B cell (primary cell): ENCODE measurements at regions not wholly inside any gene's neighbourhood (a gene's known extent, or its start where the extent isn't known, plus 50 kb on each side); places are given as distances from the start of the nearest gene placed in this dataset.

Experiments
- ATAC-seq: fragments of 200-7000 bp; cut with Tn5 transposase; one replicate; pipeline ENCODE4 v1.10.0; 2021; ENCODE audit warnings: low read depth, mild to moderate bottlenecking, moderate number of reproducible peaks, moderate library complexity
- CTCF ChIA-PET: fragments of 350-600 bp; sonication (Branson Sonifier 250); formaldehyde crosslinking; loops from one replicate; lab custom pipeline; 2021; ENCODE audit warnings: antibody characterized with exemption, inconsistent platforms; lab: Charles Lee
- POLR2A ChIA-PET: fragments of 350-600 bp; sonication (Branson Sonifier 250); formaldehyde crosslinking; loops from one replicate; lab custom pipeline; 2021; ENCODE audit warnings: antibody characterized with exemption; lab: Charles Lee
- DNase-seq: peaks from one replicate; pipeline ENCODE4 v3.0.0; 2013
- H2AFZ ChIP-seq: 2 replicates; pipeline ENCODE4 v1.6.1; 2012; ENCODE audit warnings: mild to moderate bottlenecking, low read depth, low read length; ENCODE audit not compliant: insufficient read depth, poor library complexity, severe bottlenecking
- H3K27ac ChIP-seq, 2 donors: 1 replicate in 1 of 2; 2 replicates in 1 of 2; pipeline ENCODE4 v1.5.1; 2012 to 2013; ENCODE audit warnings: low read length in 2 of 2, mild to moderate bottlenecking in 2 of 2, moderate library complexity in 1 of 2
- H3K27me3 ChIP-seq, 4 experiments: fragments of 200-600 bp in 1 of 4; sonication (generic) in 1 of 4; replicated peaks in 1 of 4; 1 replicate in 2 of 4; 2 replicates in 2 of 4; pipeline versions ENCODE4 v1.6.1 to v1.7.0; 2013 to 2016; ENCODE audit warnings: low read length in 3 of 4, mild to moderate bottlenecking in 2 of 4, mixed read lengths in 1 of 4, moderate library complexity in 1 of 4; ENCODE audit not compliant: insufficient read depth in 4 of 4, control insufficient read depth in 3 of 4; ENCODE audit errors: control extremely low read depth in 1 of 4
- H3K36me3 ChIP-seq, 2 experiments: replicated peaks in 1 of 2; 1 replicate in 1 of 2; 2 replicates in 1 of 2; pipeline versions ENCODE4 v1.6.1 to v1.7.1; 2013; ENCODE audit warnings: low read length in 1 of 2; ENCODE audit not compliant: insufficient read depth in 2 of 2, control insufficient read depth in 1 of 2; ENCODE audit errors: control extremely low read depth in 1 of 2, extremely low read depth in 1 of 2
- H3K4me1 ChIP-seq, 2 donors: fragments of 200-600 bp in 1 of 2; sonication (generic) in 1 of 2; 1 replicate in 1 of 2; 2 replicates in 1 of 2; pipeline versions ENCODE4 v1.5.1 to v1.6.1; 2013 to 2017; ENCODE audit warnings: low read length in 2 of 2; ENCODE audit not compliant: control insufficient read depth in 2 of 2, insufficient read depth in 2 of 2
- H3K4me2 ChIP-seq: replicated peaks from 2 replicates; pipeline ENCODE3; 2012; ENCODE audit warnings: mild to moderate bottlenecking, low read depth, low read length; ENCODE audit not compliant: poor library complexity, severe bottlenecking
- H3K4me3 ChIP-seq, 5 experiments: fragments of 200-600 bp in 1 of 5; sonication (generic) in 1 of 5; 1 replicate in 3 of 5; 2 replicates in 2 of 5; pipeline versions ENCODE4 v1.5.1 to v1.7.0; 2011 to 2016; ENCODE audit warnings: low read length in 4 of 5, mild to moderate bottlenecking in 4 of 5, low read depth in 2 of 5, control low read depth in 1 of 5, moderate library complexity in 1 of 5; ENCODE audit not compliant: insufficient read depth in 1 of 5; ENCODE audit errors: control extremely low read depth in 1 of 5, extremely low read depth in 1 of 5
- H3K79me2 ChIP-seq: fragments of 200-600 bp; sonication (generic); one replicate; pipeline ENCODE4 v1.6.0; 2016; ENCODE audit warnings: low read length; ENCODE audit not compliant: control insufficient read depth, insufficient read depth
- H3K9ac ChIP-seq: fragments of 200-600 bp; sonication (generic); 2 replicates; pipeline ENCODE4 v1.6.1; 2017; ENCODE audit warnings: mild to moderate bottlenecking, low read length, moderate library complexity
- H3K9me3 ChIP-seq, 3 donors: one replicate each; pipeline versions ENCODE4 v1.6.1 to v1.7.1; 2013; ENCODE audit warnings: low read length in 2 of 3; ENCODE audit not compliant: control insufficient read depth in 2 of 3, insufficient read depth in 1 of 3; ENCODE audit errors: control extremely low read depth in 1 of 3
- H4K20me1 ChIP-seq: 2 replicates; pipeline ENCODE4 v1.6.0; 2012; ENCODE audit warnings: mild to moderate bottlenecking, low read length; ENCODE audit not compliant: insufficient read depth, control insufficient read depth, poor library complexity, severe bottlenecking
- H3K27ac Mint-ChIP-seq: one replicate; pipeline ENCODE4 v1.8.0; 2021; ENCODE audit warnings: mixed read lengths
- H3K27me3 Mint-ChIP-seq: one replicate; pipeline ENCODE4 v1.8.0; 2021; ENCODE audit warnings: mixed read lengths
- H3K4me1 Mint-ChIP-seq: one replicate; pipeline ENCODE4 v1.8.0; 2021; ENCODE audit warnings: mixed read lengths
- H3K4me3 Mint-ChIP-seq: one replicate; pipeline ENCODE4 v1.8.0; 2021; ENCODE audit warnings: mixed read lengths
- H3K9me3 Mint-ChIP-seq: one replicate; pipeline ENCODE4 v1.8.0; 2022; ENCODE audit warnings: mixed read lengths; ENCODE audit not compliant: insufficient read depth
- CTCF ChIP-seq: fragments of 200-600 bp; IDR thresholded peaks from one replicate; pipeline ENCODE4 v1.8.0; 2022; ENCODE audit warnings: antibody characterized with exemption, mild to moderate bottlenecking
- EZH2 ChIP-seq: IDR thresholded peaks from 2 replicates; pipeline ENCODE4 v1.6.1; 2012; ENCODE audit warnings: borderline replicate concordance, low read depth, mild to moderate bottlenecking, moderate library complexity, low read length; ENCODE audit not compliant: insufficient read depth, poor library complexity, severe bottlenecking
- WGBS: methylation state at CpG from one replicate; pipeline ENCODE4 v1.1.5; 2013; ENCODE audit warnings: missing lambda C conversion rate; ENCODE audit not compliant: insufficient coverage; 5-methylcytosine and 5-hydroxymethylcytosine counted together
- intact Hi-C: fragments of 100-400 bp; cut with micrococcal nuclease; formaldehyde crosslinking; loops from one replicate; pipeline ENCODE4 v1.10.0; 2022

- Histone ChIP-seq H3K9me3 (peaks cover 0 to 5% (median 0%) of the 10 kb centered on the region in 3 donors), H3K79me2 (no peaks in the 10 kb centered on the region), H2AFZ (no peak overlapping the region), H3K4me1 (no peaks in the 10 kb centered on the region), H3K27ac (no peak overlapping the region), H3K4me3 (no peak overlapping the region), H4K20me1 (no peaks in the 10 kb centered on the region), H3K4me2 (no peak overlapping the region), H3K36me3 (no peaks in the 10 kb centered on the region), H3K27me3 (peaks cover 0 to under 1% (median 0%) of the 10 kb centered on the region in 4 experiments), H3K9ac (no peak overlapping the region)
- Mint-ChIP-seq H3K27me3 (peaks cover 41% of the 10 kb centered on the region), H3K9me3 (peaks cover 3% of the 10 kb centered on the region), H3K4me3 (no peak overlapping the region), H3K27ac (no peak overlapping the region), H3K4me1 (no peaks in the 10 kb centered on the region)
- no peak for TF ChIP-seq CTCF
- TF ChIP-seq EZH2 = no peak
- intact Hi-C loops = no loop called here
- ATAC-seq (no peak), DNase-seq (no peak)
- ChIA-PET POLR2A (no interaction called here), CTCF (no interaction called here)
- 100% methylated on average over 1 of the region's 1 CpG for WGBS
Observed at GRCh38 chr10:27391325-27391724, 112.8 kb upstream of the RAB18 start.

- H3K4me3 Mint-ChIP-seq = no peak overlapping the region
- WGBS = no CpG with 5 or more reads among the region's 1 CpG
- no peak overlapping the region for H2AFZ ChIP-seq
- no peak overlapping the region for H3K4me3 ChIP-seq
- no peaks in the 10 kb centered on the region for H4K20me1 ChIP-seq
- no peak for TF ChIP-seq CTCF
- no peak for TF ChIP-seq EZH2
- intact Hi-C loops = no loop called here
- DNase-seq (no peak), ATAC-seq (no peak)
- H3K4me1 Mint-ChIP-seq = no peaks in the 10 kb centered on the region
- no peaks in the 10 kb centered on the region for H3K79me2 ChIP-seq
- H3K9me3 ChIP-seq = peaks cover 0 to 5% (median 0%) of the 10 kb centered on the region in 3 donors
- no peak overlapping the region for H3K27ac ChIP-seq
- H3K4me2 ChIP-seq = no peak overlapping the region
- H3K4me1 ChIP-seq = no peaks in the 10 kb centered on the region
- H3K27me3 Mint-ChIP-seq = peaks cover 46% of the 10 kb centered on the region
- no peaks in the 10 kb centered on the region for H3K36me3 ChIP-seq
- ChIA-PET CTCF (no interaction called here), POLR2A (no interaction called here)
- H3K9ac ChIP-seq = no peak overlapping the region
- peaks cover 0 to 4% (median 0%) of the 10 kb centered on the region in 4 experiments for H3K27me3 ChIP-seq
- H3K27ac Mint-ChIP-seq = no peak overlapping the region
- peaks cover 3% of the 10 kb centered on the region for H3K9me3 Mint-ChIP-seq
Observed at GRCh38 chr10:27390681-27391080, 113.4 kb upstream of the RAB18 start.
